ENCODE measurements at regions not wholly inside any gene's neighbourhood (a gene's known extent, or its start where the extent isn't known, plus 50 kb on each side); places are given as distances from the start of the nearest gene placed in this dataset.

GRCh38 chr7:24508316-24508715 lies 64.9 kb upstream of the PALS2 start:
- 95% methylated on average over 2 of the region's 4 CpGs for WGBS (ENCODE audit: insufficient coverage)
- ATAC-seq (replicated peaks in 1 of 4): no peak
- no peaks in the 10 kb centered on the region for H3K27me3 ChIP-seq (replicated peaks in 1 of 2; ENCODE audit: control insufficient read depth in 2 of 2, extremely low read depth in 1 of 2, insufficient read depth in 2 of 2, low read length in 1 of 2)
- Mint-ChIP-seq H3K4me1 (no peaks in the 10 kb centered on the region), H3K27ac (no peak overlapping the region), H3K27me3 (peaks cover 0 to 4% of the 10 kb centered on the region in 2 donors), H3K4me3 (no peak overlapping the region), H3K36me3 (no peaks in the 10 kb centered on the region), H3K9me3 (no peaks in the 10 kb centered on the region)
- no peaks in the 10 kb centered on the region for H3K4me1 ChIP-seq (ENCODE audit: control insufficient read depth in 1 of 2, extremely low read depth in 1 of 2, insufficient read depth in 2 of 2, low read length in 2 of 2)
- no peak overlapping the region for H3K4me3 ChIP-seq (ENCODE audit: control insufficient read depth in 1 of 2, extremely low read depth in 1 of 2, low read length in 1 of 2)
- H3K27ac ChIP-seq (ENCODE audit: low read length): no peak overlapping the region
- H3K36me3 ChIP-seq (ENCODE audit: control insufficient read depth in 2 of 2, extremely low read depth in 1 of 2, insufficient read depth in 1 of 2, low read length in 1 of 2): no peaks in the 10 kb centered on the region
- DNase-seq: no peak
- ChIA-PET POLR2A (no interaction called here), CTCF (no interaction called here)
- no peaks in the 10 kb centered on the region for H3K9me3 ChIP-seq

GRCh38 chr7:24510759-24511158 lies 62.5 kb upstream of the PALS2 start:
- DNase-seq: no peak
- Histone ChIP-seq H3K9me3 (no peaks in the 10 kb centered on the region), H3K4me3 (ENCODE audit: control insufficient read depth in 1 of 2, extremely low read depth in 1 of 2, low read length in 1 of 2) (no peak overlapping the region), H3K4me1 (ENCODE audit: control insufficient read depth in 1 of 2, extremely low read depth in 1 of 2, insufficient read depth in 2 of 2, low read length in 2 of 2) (no peaks in the 10 kb centered on the region), H3K27me3 (replicated peaks in 1 of 2; ENCODE audit: control insufficient read depth in 2 of 2, extremely low read depth in 1 of 2, insufficient read depth in 2 of 2, low read length in 1 of 2) (no peaks in the 10 kb centered on the region), H3K36me3 (ENCODE audit: control insufficient read depth in 2 of 2, extremely low read depth in 1 of 2, insufficient read depth in 1 of 2, low read length in 1 of 2) (no peaks in the 10 kb centered on the region), H3K27ac (ENCODE audit: low read length) (no peak overlapping the region)
- CTCF ChIA-PET: no interaction called here
- POLR2A ChIA-PET: no interaction called here
- Mint-ChIP-seq H3K4me3 (no peak overlapping the region), H3K4me1 (no peaks in the 10 kb centered on the region), H3K27me3 (peaks cover 0 to 13% of the 10 kb centered on the region in 2 donors), H3K36me3 (no peaks in the 10 kb centered on the region), H3K9me3 (no peaks in the 10 kb centered on the region), H3K27ac (no peak overlapping the region)
- no peak for ATAC-seq (replicated peaks in 1 of 4)
- 40% methylated on average over 1 of the region's 2 CpGs for WGBS (ENCODE audit: insufficient coverage)

- Mint-ChIP-seq H3K9me3 (no peaks in the 10 kb centered on the region), H3K4me1 (no peaks in the 10 kb centered on the region), H3K27me3 (peaks cover 25 to 30% of the 10 kb centered on the region in 2 donors), H3K36me3 (no peaks in the 10 kb centered on the region), H3K4me3 (no peak overlapping the region), H3K27ac (no peak overlapping the region)
- Histone ChIP-seq H3K4me3 (ENCODE audit: control insufficient read depth in 1 of 2, extremely low read depth in 1 of 2, low read length in 1 of 2) (no peak overlapping the region), H3K9me3 (no peaks in the 10 kb centered on the region), H3K4me1 (ENCODE audit: control insufficient read depth in 1 of 2, extremely low read depth in 1 of 2, insufficient read depth in 2 of 2, low read length in 2 of 2) (no peaks in the 10 kb centered on the region), H3K27ac (ENCODE audit: low read length) (no peak overlapping the region), H3K27me3 (replicated peaks in 1 of 2; ENCODE audit: control insufficient read depth in 2 of 2, extremely low read depth in 1 of 2, insufficient read depth in 2 of 2, low read length in 1 of 2) (no peaks in the 10 kb centered on the region), H3K36me3 (ENCODE audit: control insufficient read depth in 2 of 2, extremely low read depth in 1 of 2, insufficient read depth in 1 of 2, low read length in 1 of 2) (no peaks in the 10 kb centered on the region)
- ChIA-PET CTCF (no interaction called here), POLR2A (no interaction called here)
- WGBS (ENCODE audit: insufficient coverage): no CpG with 5 or more reads among the region's 1 CpG
- no peak for ATAC-seq (replicated peaks in 1 of 4)
- DNase-seq: no peak
Measured at GRCh38 chr7:24517166-24517565, 56.1 kb upstream of the PALS2 start.

GRCh38 chr7:24521917-24522623 lies 51.2 kb upstream of the PALS2 start:
- Histone ChIP-seq H3K27ac (ENCODE audit: low read length) (no peak overlapping the region), H3K27me3 (replicated peaks in 1 of 2; ENCODE audit: control insufficient read depth in 2 of 2, extremely low read depth in 1 of 2, insufficient read depth in 2 of 2, low read length in 1 of 2) (peaks cover 0 to 4% of the 10 kb centered on the region in 2 experiments), H3K9me3 (no peaks in the 10 kb centered on the region), H3K4me1 (ENCODE audit: control insufficient read depth in 1 of 2, extremely low read depth in 1 of 2, insufficient read depth in 2 of 2, low read length in 2 of 2) (no peaks in the 10 kb centered on the region), H3K36me3 (ENCODE audit: control insufficient read depth in 2 of 2, extremely low read depth in 1 of 2, insufficient read depth in 1 of 2, low read length in 1 of 2) (no peaks in the 10 kb centered on the region), H3K4me3 (ENCODE audit: control insufficient read depth in 1 of 2, extremely low read depth in 1 of 2, low read length in 1 of 2) (no peak overlapping the region)
- WGBS (ENCODE audit: insufficient coverage): 92% methylated on average over 2 of the region's 2 CpGs
- CTCF ChIA-PET: interaction anchor here in 1 of 2 donors (0.6 kb wide), 1 partner anchor 136 kb away, joined by 3 read pairs; no protein-coding TSS in a partner anchor
- ATAC-seq (replicated peaks in 1 of 4): no peak
- POLR2A ChIA-PET: no interaction called here
- Mint-ChIP-seq H3K4me1 (no peaks in the 10 kb centered on the region), H3K36me3 (no peaks in the 10 kb centered on the region), H3K27me3 (peaks cover 27 to 31% of the 10 kb centered on the region in 2 donors), H3K9me3 (no peaks in the 10 kb centered on the region), H3K27ac (no peak overlapping the region), H3K4me3 (no peak overlapping the region)
- no peak for DNase-seq

Data from T-cell (primary cell).